Cardiac muscle cell (in vitro differentiated cells and primary cell): ENCODE measurements at regions not wholly inside any gene's neighbourhood (a gene's known extent, or its start where the extent isn't known, plus 50 kb on each side); places are given as distances from the start of the nearest gene placed in this dataset.

Experiments used
- DNase-seq, 2 donors: peaks; one replicate each; pipeline versions ENCODE4 v3.0.0 to v3.0.0-alpha.2; 2010 to 2017; ENCODE audit warnings: low read depth in 1 of 2, low spot score in 1 of 2
- H3K27ac ChIP-seq: fragments of 200-600 bp; sonication (generic); 2 replicates; pipeline ENCODE4 v1.5.1; 2016
- H3K27me3 ChIP-seq: fragments of 200-600 bp; sonication (generic); 2 replicates; pipeline ENCODE4 v1.6.0; 2016; ENCODE audit warnings: control low read depth
- H3K36me3 ChIP-seq: fragments of 200-600 bp; sonication (generic); 2 replicates; pipeline ENCODE4 v1.5.1; 2016; ENCODE audit warnings: control low read depth
- H3K4me1 ChIP-seq: fragments of 200-600 bp; sonication (generic); 2 replicates; pipeline ENCODE4 v1.8.1; 2017; ENCODE audit warnings: low read depth, mild to moderate bottlenecking, mixed run types
- H3K4me3 ChIP-seq: fragments of 200-600 bp; sonication (generic); 2 replicates; pipeline ENCODE4 v1.5.1; 2016; ENCODE audit warnings: mild to moderate bottlenecking
- H3K9me3 ChIP-seq: fragments of 200-600 bp; sonication (generic); 2 replicates; pipeline ENCODE4 v1.5.1; 2017; ENCODE audit warnings: low read depth, mild to moderate bottlenecking, control low read depth
- CTCF ChIP-seq: IDR thresholded peaks from 2 replicates; pipeline ENCODE4 v1.5.1; 2012; ENCODE audit warnings: low read depth, mild to moderate bottlenecking, low read length

DNA sequence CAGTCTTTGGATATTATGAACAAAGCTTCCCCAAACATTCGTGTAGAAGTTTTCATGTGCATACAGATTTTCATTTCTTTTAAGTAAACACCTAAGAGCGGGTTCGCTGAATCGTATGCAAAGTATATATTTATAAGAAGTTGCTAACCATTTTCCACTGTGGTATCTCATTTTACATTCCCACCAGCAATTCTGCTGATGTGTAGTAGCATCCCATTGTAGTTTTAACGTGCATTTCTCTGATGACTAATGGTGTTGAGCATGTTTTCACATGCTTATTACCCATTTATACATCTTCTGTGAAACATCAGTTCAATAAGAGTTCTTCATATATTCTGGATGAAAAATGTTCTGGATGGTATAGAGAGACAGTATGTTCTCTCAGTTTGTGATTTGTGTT lies 97.4 kb downstream of the IYD start:
- H3K4me1 ChIP-seq, result no peaks in the 10 kb centered on the region
- no peak for TF ChIP-seq CTCF
- no peaks in the 10 kb centered on the region for H3K9me3 ChIP-seq
- no peak overlapping the region for H3K27ac ChIP-seq
- no peaks in the 10 kb centered on the region for H3K27me3 ChIP-seq
- H3K36me3 ChIP-seq, result no peaks in the 10 kb centered on the region
- no peak overlapping the region for H3K4me3 ChIP-seq
- no peak for DNase-seq

GRCh38 chr6:150470131-150470530 lies 101.3 kb downstream of the IYD start:
- H3K36me3 ChIP-seq, result no peaks in the 10 kb centered on the region
- H3K4me3 ChIP-seq, result no peak overlapping the region
- no peaks in the 10 kb centered on the region for H3K27me3 ChIP-seq
- H3K27ac ChIP-seq, result no peak overlapping the region
- TF ChIP-seq CTCF, result no peak
- no peaks in the 10 kb centered on the region for H3K4me1 ChIP-seq
- no peaks in the 10 kb centered on the region for H3K9me3 ChIP-seq
- DNase-seq, result no peak

DNA sequence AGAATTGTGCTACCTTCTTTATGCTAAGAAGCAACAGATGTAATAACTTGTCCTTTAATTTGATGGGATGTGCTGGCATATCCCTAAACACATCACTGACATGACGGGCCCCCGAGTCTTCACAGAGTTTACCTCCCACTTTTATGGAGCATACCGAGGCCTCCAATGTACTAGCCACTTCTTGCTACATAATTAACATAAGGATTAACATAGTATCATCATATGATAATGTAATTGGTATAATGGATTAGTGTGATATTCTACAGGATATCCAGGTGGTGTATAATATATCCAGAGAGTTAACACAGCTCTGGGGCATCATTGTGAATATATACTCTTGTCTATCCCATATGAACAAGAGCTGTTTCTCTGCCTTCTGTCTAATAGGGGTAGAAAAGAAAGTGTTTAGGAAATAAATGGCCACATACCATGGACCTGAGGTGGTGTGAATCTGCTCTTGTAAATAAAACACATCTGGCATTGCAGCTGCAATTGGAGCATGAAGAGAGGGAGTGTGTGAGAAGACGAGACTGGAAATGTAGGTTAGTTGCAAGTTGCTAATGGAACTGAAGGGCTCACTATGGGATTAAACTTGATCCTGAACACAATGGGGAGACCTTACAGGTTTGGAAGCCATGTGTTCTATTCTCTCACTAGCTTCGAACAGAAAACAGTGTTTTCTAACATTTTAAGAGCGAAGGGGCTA lies 102.3 kb downstream of the IYD start:
- no peaks in the 10 kb centered on the region for H3K36me3 ChIP-seq
- no peaks in the 10 kb centered on the region for H3K27me3 ChIP-seq
- no peak overlapping the region for H3K4me3 ChIP-seq
- H3K27ac ChIP-seq, result no peak overlapping the region
- no peak for DNase-seq
- no peak for TF ChIP-seq CTCF
- H3K4me1 ChIP-seq, result no peaks in the 10 kb centered on the region
- no peaks in the 10 kb centered on the region for H3K9me3 ChIP-seq

DNA sequence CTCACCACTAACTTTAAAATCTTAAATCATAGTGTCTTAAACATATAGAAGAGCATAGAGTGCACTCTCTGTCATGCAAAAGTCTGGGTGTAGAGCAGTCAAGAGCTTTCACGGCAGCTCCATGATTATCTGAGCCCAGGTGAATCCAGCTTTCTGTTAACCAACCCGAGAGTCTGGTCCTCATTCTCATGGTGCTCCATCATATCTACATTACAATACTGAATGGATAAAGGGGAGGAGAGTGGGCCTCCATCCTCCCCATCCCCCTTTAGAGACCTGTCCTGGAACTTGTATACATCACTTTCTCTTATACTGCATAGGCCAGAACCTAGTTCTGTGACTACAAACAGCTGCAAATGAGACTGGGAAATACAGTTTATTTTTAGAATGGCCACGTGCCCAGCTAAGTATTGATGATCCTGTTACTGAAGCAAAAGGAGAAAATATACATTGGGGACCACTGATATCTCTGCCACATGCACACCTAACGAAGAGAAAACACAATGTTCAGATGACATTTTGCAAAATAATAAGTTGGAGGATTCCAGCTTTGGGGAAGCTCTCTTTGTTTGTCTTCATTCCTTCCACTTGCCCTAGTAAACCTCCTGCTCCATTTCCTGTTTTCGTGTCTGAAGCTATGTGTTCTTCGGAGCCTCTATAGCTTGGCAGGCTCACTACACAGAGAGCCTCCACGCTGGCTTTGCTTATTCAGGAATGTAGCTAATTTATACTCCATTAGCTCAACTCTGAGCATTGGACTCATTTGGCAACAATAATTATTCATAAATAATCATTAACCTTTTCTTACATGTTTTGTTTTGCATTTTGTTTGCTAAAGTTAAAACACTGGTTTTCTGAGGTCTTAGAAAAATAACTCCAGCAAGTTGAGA lies 110.1 kb downstream of the IYD start:
- no peaks in the 10 kb centered on the region for H3K9me3 ChIP-seq
- H3K27me3 ChIP-seq, result no peaks in the 10 kb centered on the region
- no peaks in the 10 kb centered on the region for H3K36me3 ChIP-seq
- no peaks in the 10 kb centered on the region for H3K4me1 ChIP-seq
- no peak overlapping the region for H3K4me3 ChIP-seq
- no peak overlapping the region for H3K27ac ChIP-seq
- no peak for TF ChIP-seq CTCF
- DNase-seq, result peak in 1 of 2 donors; percentile 16

GRCh38 chr6:150482883-150483409 lies 114.1 kb downstream of the IYD start:
- H3K4me1 ChIP-seq, result no peaks in the 10 kb centered on the region
- H3K27me3 ChIP-seq, result no peaks in the 10 kb centered on the region
- H3K9me3 ChIP-seq, result no peaks in the 10 kb centered on the region
- H3K27ac ChIP-seq, result no peak overlapping the region
- TF ChIP-seq CTCF, result no peak
- DNase-seq, result no peak
- H3K36me3 ChIP-seq, result no peaks in the 10 kb centered on the region
- no peak overlapping the region for H3K4me3 ChIP-seq
